Glomerular endothelial cell (primary cell): ENCODE measurements at regions not wholly inside any gene's neighbourhood (a gene's known extent, or its start where the extent isn't known, plus 50 kb on each side); places are given as distances from the start of the nearest gene placed in this dataset.
A peak's percentile ranks its signal among the peaks of the same experiment; 100 is the strongest.

ENCODE experiments used
- DNase-seq: peaks from one replicate; pipeline ENCODE4 v3.0.0-alpha.2; 2011; ENCODE audit warnings: low read depth, low spot score; ENCODE audit errors: extremely low read depth

GRCh38 chr1:163785868-163786405 lies 464.2 kb downstream of the NUF2 start:
- no peak for DNase-seq

GRCh38 chr1:163789911-163790310 lies 468.2 kb downstream of the NUF2 start:
- DNase-seq, result no peak

DNA sequence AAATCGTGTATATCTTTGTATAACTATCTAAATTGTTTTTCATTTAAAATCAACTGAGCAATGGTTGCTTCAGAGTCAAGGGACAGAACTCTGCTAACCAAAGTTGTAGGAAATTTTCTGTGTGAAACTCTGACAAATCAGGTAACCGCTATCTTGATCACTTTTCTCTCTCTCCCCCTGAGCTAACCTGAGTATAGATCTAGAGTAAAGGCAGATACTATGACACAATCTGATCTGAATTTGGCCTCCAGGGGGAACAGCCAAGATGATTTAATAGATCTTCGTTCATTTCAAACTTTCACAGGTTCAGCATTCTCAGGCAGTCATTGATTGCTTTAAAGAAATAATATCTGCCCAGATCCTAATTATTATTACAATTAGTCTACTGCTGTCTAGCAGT lies 472.8 kb downstream of the NUF2 start:
- DNase-seq, result no peak

GRCh38 chr1:163796394-163796821 lies 474.7 kb downstream of the NUF2 start:
- DNase-seq, result no peak

DNA sequence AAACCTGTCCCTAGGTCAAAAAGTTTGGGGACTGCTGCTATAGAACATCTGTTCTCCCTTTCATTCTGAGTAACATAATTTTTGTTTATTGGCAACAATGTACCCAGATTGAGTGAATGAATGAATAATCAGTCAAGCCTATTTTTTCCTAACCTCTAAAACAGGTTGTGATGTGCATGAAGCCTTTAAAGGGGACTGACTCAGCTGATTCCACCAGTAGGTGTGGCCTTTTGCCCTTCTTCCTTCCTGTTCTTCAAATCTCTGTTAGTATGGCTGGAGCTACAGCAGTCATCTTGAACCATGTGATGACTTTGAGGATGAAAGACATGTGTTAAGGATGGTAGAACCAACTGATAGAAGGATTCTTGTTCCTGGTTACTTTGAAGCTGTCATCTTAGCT lies 476.1 kb downstream of the NUF2 start:
- no peak for DNase-seq

DNA sequence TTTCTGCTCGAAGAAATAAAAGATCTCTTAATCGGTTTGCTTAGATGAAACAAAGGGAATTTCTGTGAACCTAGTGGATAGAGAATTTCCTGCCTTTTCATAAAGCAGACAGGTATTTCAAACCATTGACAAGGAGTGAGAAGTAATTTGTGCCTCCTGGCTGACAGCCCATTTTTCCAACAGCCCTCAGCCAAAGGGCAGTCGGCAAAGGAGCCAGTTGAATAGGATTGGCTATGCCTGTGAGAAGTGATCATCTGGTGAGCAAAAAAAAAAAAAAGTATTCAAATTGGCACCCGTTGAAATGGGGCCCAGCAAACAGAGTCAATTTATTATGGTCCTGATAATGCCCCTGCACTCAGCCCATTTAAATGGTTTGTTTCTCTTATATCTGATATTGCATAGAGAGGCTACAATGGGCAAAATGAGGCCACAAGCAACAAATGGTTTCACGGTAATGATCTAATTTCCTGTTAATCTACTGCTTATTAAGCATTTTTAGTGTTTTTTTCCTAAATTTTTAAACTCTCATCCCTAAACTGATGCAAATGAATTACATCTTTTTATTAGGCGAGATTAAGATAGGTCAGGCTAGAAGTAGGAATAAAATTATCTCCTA lies 477.5 kb downstream of the NUF2 start:
- DNase-seq, result no peak

DNA sequence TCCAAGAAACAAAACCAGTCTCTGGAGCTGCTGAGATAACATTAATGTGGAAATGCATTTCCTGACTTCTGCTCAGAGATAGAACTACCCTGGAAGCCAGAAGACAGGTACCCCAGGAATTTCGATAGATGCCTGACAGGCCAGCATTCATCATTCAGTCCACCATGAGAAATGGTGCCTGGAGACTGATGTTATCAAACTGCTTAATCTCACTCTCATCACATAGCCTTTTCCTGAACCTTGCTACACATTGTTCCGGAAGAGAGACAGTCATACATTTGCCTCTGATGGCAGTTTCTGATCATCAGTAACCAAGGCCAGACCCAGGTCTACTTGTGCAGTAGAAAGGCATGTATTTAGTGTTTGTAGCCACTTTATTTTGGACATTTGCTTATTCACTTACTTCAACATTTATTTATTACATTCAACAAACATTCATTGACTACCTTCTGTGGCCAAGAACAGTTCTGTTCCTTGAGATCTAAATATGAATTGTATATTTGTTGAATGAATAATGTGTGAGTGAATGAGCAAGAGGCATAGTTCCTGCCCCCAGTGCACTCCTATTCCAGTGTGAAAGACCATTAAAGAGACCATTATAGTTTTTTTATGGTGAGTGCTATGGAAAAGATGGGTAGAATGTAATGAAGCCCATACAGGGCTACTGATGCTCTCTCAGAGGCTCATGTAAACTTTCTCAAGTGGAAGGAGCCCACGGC lies 485.7 kb downstream of the NUF2 start:
- peak; percentile 62 for DNase-seq

- no peak for DNase-seq
Measured at GRCh38 chr1:163813251-163813650, 491.5 kb downstream of the NUF2 start.

GRCh38 chr1:163820226-163820625 lies 498.5 kb downstream of the NUF2 start:
- no peak for DNase-seq

DNA sequence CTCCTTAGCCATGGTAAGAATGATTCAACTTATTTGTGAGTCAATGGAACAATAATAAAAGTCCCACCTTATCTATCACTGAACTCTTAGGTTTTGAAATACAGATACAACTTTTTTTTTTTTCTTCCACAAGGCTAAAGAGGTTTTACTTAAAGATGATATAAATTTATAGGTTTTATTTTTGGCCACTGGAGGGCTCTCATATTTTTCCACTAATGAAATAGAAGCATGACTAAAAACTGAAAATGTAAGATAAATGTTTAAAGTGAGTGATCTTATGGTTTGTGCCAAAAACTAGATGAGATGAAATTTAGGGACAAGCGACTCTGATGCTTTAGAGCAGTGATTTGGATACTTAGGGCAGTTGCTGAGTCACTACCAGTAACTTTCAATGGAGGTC lies 499.0 kb downstream of the NUF2 start:
- DNase-seq, result no peak

GRCh38 chr1:163821679-163822078 lies 499.9 kb downstream of the NUF2 start:
- no peak for DNase-seq

GRCh38 chr1:163823017-163823416 lies 501.3 kb downstream of the NUF2 start:
- DNase-seq, result no peak

- DNase-seq, result no peak
Measured at GRCh38 chr1:163824006-163824405, 502.3 kb downstream of the NUF2 start.

GRCh38 chr1:163824490-163824889 lies 502.7 kb downstream of the NUF2 start:
- no peak for DNase-seq

DNA sequence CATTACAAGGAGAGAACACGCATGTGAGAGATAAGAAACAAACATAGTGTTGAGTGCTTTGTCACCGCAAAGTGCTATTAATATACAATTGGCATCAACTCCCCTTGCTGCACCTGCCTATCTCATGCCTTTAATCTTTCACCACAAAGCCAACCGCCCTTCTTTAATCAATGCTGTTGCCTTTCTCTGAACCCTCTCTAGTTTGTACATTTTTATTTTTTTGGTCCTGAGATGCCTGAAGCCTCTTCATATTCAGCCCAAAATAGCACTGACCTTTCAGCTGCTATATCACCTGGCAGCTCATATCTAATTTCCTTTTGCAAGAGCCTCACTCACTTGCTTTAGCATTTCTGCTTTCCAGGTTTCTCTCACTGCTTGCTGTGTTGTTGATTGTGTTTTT lies 504.7 kb downstream of the NUF2 start:
- DNase-seq, result no peak

DNA sequence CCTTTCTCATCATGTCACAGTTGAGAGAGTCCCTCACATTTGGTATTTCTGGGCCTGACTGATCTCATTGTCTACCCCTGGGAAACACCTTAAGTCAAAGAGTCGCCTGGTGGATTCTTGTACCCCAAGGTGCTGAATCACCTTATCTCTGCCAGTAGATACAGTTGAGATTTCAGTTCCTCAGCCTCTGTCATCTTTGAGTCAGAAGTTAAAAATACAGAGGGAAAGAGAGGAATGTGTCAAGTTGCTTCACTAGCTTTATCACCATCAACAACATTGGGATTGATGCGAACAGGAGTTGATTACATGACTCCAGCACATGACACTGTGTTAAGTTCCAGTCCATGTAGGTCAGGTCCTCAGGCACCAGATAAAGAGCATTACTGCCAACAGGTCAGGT lies 513.0 kb downstream of the NUF2 start:
- DNase-seq, result no peak

DNA sequence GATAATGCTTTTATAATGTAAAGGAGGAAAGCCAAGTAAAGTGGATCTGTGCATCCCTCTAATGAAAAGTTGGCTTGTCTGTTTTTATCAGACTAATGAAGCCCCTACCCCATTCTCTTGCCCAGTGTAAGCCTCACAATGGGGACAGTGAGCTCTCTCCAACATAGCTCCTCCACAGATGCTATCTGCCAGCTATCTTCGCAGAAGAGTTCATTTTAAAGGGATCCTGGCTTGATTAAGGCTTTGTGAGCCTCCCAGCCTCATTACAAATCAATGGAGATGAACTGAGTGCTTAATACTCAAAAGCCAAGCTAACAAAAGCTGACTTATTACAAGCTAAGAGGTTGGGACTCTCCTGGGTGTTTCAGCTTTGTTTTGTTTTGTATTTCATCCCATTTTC lies 514.7 kb downstream of the NUF2 start:
- DNase-seq, result no peak

DNA sequence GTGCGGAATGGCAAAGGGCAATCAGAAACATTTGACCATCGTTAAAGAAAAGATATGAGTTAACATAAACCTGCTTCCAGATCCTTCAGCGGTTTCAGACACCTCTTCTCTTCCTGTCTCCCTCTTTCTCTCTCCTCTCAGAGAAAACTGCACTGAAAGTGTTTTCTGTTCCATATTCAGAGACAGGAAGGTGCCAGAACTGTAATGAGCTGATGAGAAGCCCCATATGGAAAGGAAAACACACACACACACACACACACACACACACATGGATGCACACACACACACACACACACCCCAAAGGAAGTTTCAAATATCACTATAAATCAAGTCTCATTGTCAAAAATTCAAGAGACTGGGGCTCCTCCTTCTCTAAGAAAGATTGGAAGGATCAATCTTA lies 515.5 kb downstream of the NUF2 start:
- DNase-seq, result no peak

DNA sequence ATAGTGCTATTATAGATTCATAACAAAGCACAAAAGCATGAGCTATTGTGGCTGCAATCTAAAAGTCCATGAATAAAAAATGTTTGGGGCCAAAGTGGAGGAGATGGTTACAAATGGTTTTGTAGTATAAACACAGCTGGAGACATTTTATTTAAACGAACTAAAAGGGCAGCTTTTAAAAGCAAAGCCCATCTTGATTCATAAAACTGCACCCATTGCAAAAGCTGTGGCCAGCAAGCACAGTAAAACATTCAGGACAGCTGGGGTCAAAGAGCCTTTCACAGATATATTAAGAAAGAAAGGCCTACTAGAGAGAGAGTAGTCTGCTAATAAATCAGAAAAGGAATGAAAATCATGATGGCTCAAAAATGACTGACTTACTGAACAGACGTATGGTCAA lies 520.8 kb downstream of the NUF2 start:
- DNase-seq, result no peak

GRCh38 chr1:163844459-163844858 lies 522.7 kb downstream of the NUF2 start:
- no peak for DNase-seq

GRCh38 chr1:163845279-163845678 lies 523.5 kb downstream of the NUF2 start:
- DNase-seq, result no peak

DNA sequence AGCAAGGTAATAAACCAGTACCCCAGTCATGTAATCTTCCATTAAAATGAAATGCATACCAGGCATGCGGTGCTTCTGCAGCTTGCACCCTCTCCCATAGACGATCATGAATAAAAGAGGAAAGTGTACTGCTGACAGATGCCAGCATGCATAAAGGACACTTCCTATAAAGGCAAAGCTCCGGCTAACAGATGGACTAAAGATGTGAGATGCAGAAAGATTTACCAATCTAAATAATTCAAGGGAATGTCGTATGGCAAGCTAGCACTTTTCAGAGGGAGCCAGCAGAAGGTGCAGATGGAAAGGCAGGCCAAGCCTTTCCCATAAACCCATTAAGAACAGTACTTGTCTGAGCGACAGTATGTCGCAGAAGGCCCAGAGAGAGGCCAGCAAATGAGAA lies 542.0 kb downstream of the NUF2 start:
- no peak for DNase-seq
